GM12878 (cell line): ENCODE measurements at regions not wholly inside any gene's neighbourhood (a gene's known extent, or its start where the extent isn't known, plus 50 kb on each side); places are given as distances from the start of the nearest gene placed in this dataset.

Experiments
- ATAC-seq: fragments of 200-7000 bp; cut with Tn5 transposase; 3 replicates; pipeline ENCODE4 v1.9.1; 2020; ENCODE audit warnings: mild to moderate bottlenecking, moderate library complexity
- BruUV-seq: library from RNA; stranded (reverse); fragments of 400-500 nt; replicated peaks from 2 replicates; lab custom pipeline; 2021; lab: Mats Ljungman, UMichigan
- CTCF ChIA-PET: fragments of 300-600 bp; sonication (Branson Sonifier 250); formaldehyde crosslinking; extraction: SDS; loops from one replicate; lab custom pipeline; 2021; ENCODE audit warnings: inconsistent platforms; lab: Yijun Ruan, JAX
- POLR2A ChIA-PET: fragments of 350-600 bp; formaldehyde crosslinking; extraction: SDS; loops from one replicate; lab custom pipeline; 2021; ENCODE audit warnings: inconsistent platforms; lab: Charles Lee
- RAD21 ChIA-PET: fragments of 300-600 bp; sonication (Branson Sonifier 250); formaldehyde crosslinking; loops from one replicate; lab custom pipeline; 2023; ENCODE audit warnings: antibody characterized with exemption; ENCODE audit not compliant: unreplicated experiment; lab: Charles Lee
- SMC1A ChIA-PET: fragments of 300-600 bp; sonication (Branson Sonifier 250); formaldehyde crosslinking; loops from one replicate; lab custom pipeline; 2023; ENCODE audit not compliant: unreplicated experiment, uncharacterized antibody; lab: Charles Lee
- DNase-seq: peaks from one replicate; pipeline ENCODE4 v3.0.0-alpha.2; 2011; ENCODE audit warnings: low read depth, low spot score
- FAIRE-seq: peaks from 3 replicates; lab custom pipeline; 2011; peaks lifted over from hg19 to GRCh38; lab: Jason Lieb, UNC
- H2AFZ ChIP-seq: 2 replicates; pipeline ENCODE4 v1.6.0; 2011; ENCODE audit warnings: low read depth, low read length, control low read depth; ENCODE audit not compliant: control insufficient read depth
- H3K27ac ChIP-seq: 2 replicates; pipeline ENCODE4 v1.5.1; 2011; ENCODE audit warnings: control low read depth; ENCODE audit not compliant: control insufficient read depth, insufficient read depth
- H3K27me3 ChIP-seq, 2 experiments: replicated peaks in 1 of 2; 2 replicates each; pipeline versions ENCODE4 v1.6.0 to v1.6.1; 2011; ENCODE audit warnings: low read length in 1 of 2; ENCODE audit not compliant: control insufficient read depth in 2 of 2, insufficient read depth in 2 of 2
- H3K36me3 ChIP-seq, 2 experiments: 2 replicates each; pipeline ENCODE4 v1.5.1; 2011; ENCODE audit warnings: low read length in 1 of 2; ENCODE audit not compliant: control insufficient read depth in 2 of 2, insufficient read depth in 2 of 2
- H3K4me1 ChIP-seq: 2 replicates; pipeline ENCODE4 v1.6.1; 2011; ENCODE audit warnings: mild to moderate bottlenecking, low read length, moderate library complexity, mixed read lengths; ENCODE audit not compliant: control insufficient read depth, insufficient read depth
- H3K4me2 ChIP-seq: 2 replicates; pipeline ENCODE4 v1.6.0; 2011; ENCODE audit warnings: control low read depth; ENCODE audit not compliant: control insufficient read depth, insufficient read depth
- H3K4me3 ChIP-seq: fragments of 200-600 bp; sonication (generic); 2 replicates; pipeline ENCODE4 v1.5.1; 2016
- H3K79me2 ChIP-seq: 2 replicates; pipeline ENCODE4 v1.6.0; 2011; ENCODE audit warnings: low read length; ENCODE audit not compliant: control insufficient read depth, insufficient read depth
- H3K9ac ChIP-seq: 2 replicates; pipeline ENCODE4 v1.8.0; 2011; ENCODE audit warnings: low read length, control low read depth, mixed read lengths; ENCODE audit not compliant: control insufficient read depth, insufficient read depth
- H3K9me3 ChIP-seq: replicated peaks from 3 replicates; pipeline ENCODE4 v1.5.1; 2011; ENCODE audit warnings: mild to moderate bottlenecking, low read length; ENCODE audit not compliant: control insufficient read depth, insufficient read depth
- H4K20me1 ChIP-seq: 2 replicates; pipeline ENCODE4 v1.6.0; 2011; ENCODE audit not compliant: control insufficient read depth, insufficient read depth
- BCL3 ChIP-seq: IDR thresholded peaks from 2 replicates; pipeline ENCODE4 v1.6.1; 2011; ENCODE audit warnings: borderline replicate concordance, low read depth, mild to moderate bottlenecking, moderate library complexity, low read length; ENCODE audit not compliant: insufficient read depth, poor library complexity, severe bottlenecking
- CBX3 ChIP-seq: fragments of 200-600 bp; sonication (generic); IDR thresholded peaks from 2 replicates; pipeline ENCODE4 v1.6.1; 2016; ENCODE audit warnings: low read depth, borderline replicate concordance
- E2F4 ChIP-seq: IDR thresholded peaks from 2 replicates; pipeline ENCODE4 v1.6.1; 2012; ENCODE audit warnings: low read depth, low read length, improper control_type of control experiment
- E2F8 ChIP-seq: fragments of 450-650 bp; IDR thresholded peaks from 2 replicates; pipeline ENCODE4 v1.6.1; 2018; ENCODE audit warnings: mild to moderate bottlenecking, low read depth, moderate library complexity; ENCODE audit not compliant: partially characterized antibody
- KLF5 ChIP-seq: fragments of 450-650 bp; IDR thresholded peaks from 2 replicates; pipeline ENCODE4 v1.6.1; 2014; ENCODE audit warnings: mild to moderate bottlenecking; ENCODE audit not compliant: partially characterized antibody
- LARP7 ChIP-seq: fragments of 450-650 bp; IDR thresholded peaks from 2 replicates; pipeline ENCODE4 v1.6.1; 2017; ENCODE audit warnings: mild to moderate bottlenecking
- MXI1 ChIP-seq: fragments of 150-350 bp; IDR thresholded peaks from 2 replicates; pipeline ENCODE4 v1.6.1; 2011; ENCODE audit warnings: low read depth, mild to moderate bottlenecking, inconsistent platforms, low read length, improper control_type of control experiment
- NBN ChIP-seq: fragments of 450-650 bp; IDR thresholded peaks from 2 replicates; pipeline ENCODE4 v1.6.1; 2016
- RB1 ChIP-seq: fragments of 450-650 bp; formaldehyde crosslinking; IDR thresholded peaks from 2 replicates; pipeline ENCODE4 v1.6.1; 2017; ENCODE audit warnings: mild to moderate bottlenecking, borderline replicate concordance
- SUPT20H ChIP-seq: IDR thresholded peaks from 2 replicates; pipeline ENCODE4 v1.6.1; 2011; ENCODE audit warnings: low read depth, mild to moderate bottlenecking, low read length, moderate library complexity, borderline replicate concordance; ENCODE audit not compliant: control insufficient read depth
- TAF1 ChIP-seq: IDR thresholded peaks from 2 replicates; pipeline ENCODE4 v1.6.1; 2011; ENCODE audit warnings: mild to moderate bottlenecking, low read depth, low read length, borderline replicate concordance
- USF1 ChIP-seq: IDR thresholded peaks from 2 replicates; pipeline ENCODE4 v1.6.1; 2011; ENCODE audit warnings: borderline replicate concordance, low read depth, mild to moderate bottlenecking, moderate library complexity, mixed read lengths, low read length; ENCODE audit not compliant: insufficient read depth; ENCODE audit errors: extremely low read length
- ZBTB11 ChIP-seq: fragments of 450-650 bp; formaldehyde crosslinking; IDR thresholded peaks from 2 replicates; pipeline ENCODE4 v1.5.0; 2022; ENCODE audit warnings: mild to moderate bottlenecking, missing genetic modification characterization
- WGBS: methylation state at CpG from one replicate; pipeline ENCODE4 v1.1.6; 2016; ENCODE audit warnings: low lambda C conversion rate; ENCODE audit not compliant: insufficient replicate concordance, insufficient coverage; ENCODE audit errors: missing lambda C conversion rate; 5-methylcytosine and 5-hydroxymethylcytosine counted together
- in situ Hi-C: fragments of 300-500 bp; cut with MboI; formaldehyde crosslinking; loops from 9 replicates; pipeline ENCODE4 v1.14.3; 2018; ENCODE audit warnings: mixed read lengths
- intact Hi-C: fragments of 100-400 bp; cut with micrococcal nuclease; formaldehyde crosslinking; loops from one replicate; pipeline ENCODE4 v1.14.2; 2022; ENCODE audit not compliant: unreplicated experiment

GRCh38 chr7:68971634-68972340 is 626.5 kb upstream of the AUTS2 start:
- H3K4me1 ChIP-seq: no peaks in the 10 kb centered on the region
- CTCF ChIA-PET: no interaction called here
- no peak overlapping the region for H3K9ac ChIP-seq
- H3K4me2 ChIP-seq: no peak overlapping the region
- SMC1A ChIA-PET: no interaction called here
- H3K27me3 ChIP-seq: no peaks in the 10 kb centered on the region
- H3K9me3 ChIP-seq: no peaks in the 10 kb centered on the region; the same call in 2 of the 3 replicates
- H2AFZ ChIP-seq: no peak overlapping the region
- WGBS: 10% methylated on average over 6 of the region's 6 CpGs
- H3K36me3 ChIP-seq: no peaks in the 10 kb centered on the region
- no peaks in the 10 kb centered on the region for H4K20me1 ChIP-seq
- no peak for FAIRE-seq
- BruUV-seq: no TSS peak
- no peak overlapping the region for H3K27ac ChIP-seq
- POLR2A ChIA-PET: no interaction called here
- intact Hi-C loops: no loop called here
- no peak for ATAC-seq
- RAD21 ChIA-PET: no interaction called here
- H3K4me3 ChIP-seq: no peak overlapping the region
- H3K79me2 ChIP-seq: no peaks in the 10 kb centered on the region
- no peak for DNase-seq
- in situ Hi-C loops: no loop called here
- no peak for TF ChIP-seq CBX3
- TF ChIP-seq E2F8: no peak
- no peak for TF ChIP-seq LARP7
- TF ChIP-seq BCL3: no peak
- TF ChIP-seq USF1: no peak
- TF ChIP-seq E2F4: no peak
- no peak for TF ChIP-seq SUPT20H
- TF ChIP-seq RB1: no peak
- no peak for TF ChIP-seq ZBTB11
- no peak for TF ChIP-seq MXI1
- no peak for TF ChIP-seq TAF1
- TF ChIP-seq KLF5: no peak
- no peak for TF ChIP-seq NBN
